Activated T-helper 17 cell treated with anti-CD3 and anti-CD28 coated beads, Interleukin-2, amount 50 U/mL, for 72 hours (primary cell): ENCODE measurements at regions not wholly inside any gene's neighbourhood (a gene's known extent, or its start where the extent isn't known, plus 50 kb on each side); places are given as distances from the start of the nearest gene placed in this dataset.

Experiments used
- ATAC-seq: fragments of 150-1000 bp; cut with Tn5 transposase; replicated peaks from 2 replicates; pipeline ENCODE4 v1.10.0; 2021; ENCODE audit warnings: mild to moderate bottlenecking, moderate library complexity
- H3K27ac Mint-ChIP-seq: one replicate; pipeline ENCODE4 v1.8.0; 2022; ENCODE audit warnings: mixed read lengths
- H3K27me3 Mint-ChIP-seq: one replicate; pipeline ENCODE4 v1.8.0; 2022; ENCODE audit warnings: mixed read lengths
- H3K36me3 Mint-ChIP-seq: one replicate; pipeline ENCODE4 v1.8.0; 2022; ENCODE audit warnings: low read depth, mild to moderate bottlenecking, mixed read lengths
- H3K4me1 Mint-ChIP-seq: one replicate; pipeline ENCODE4 v1.8.0; 2022; ENCODE audit warnings: mixed read lengths
- H3K4me3 Mint-ChIP-seq: one replicate; pipeline ENCODE4 v1.8.0; 2022; ENCODE audit warnings: mild to moderate bottlenecking, mixed read lengths
- H3K9me3 Mint-ChIP-seq: one replicate; pipeline ENCODE4 v1.8.0; 2022; ENCODE audit warnings: mixed read lengths

- Mint-ChIP-seq H3K36me3 (no peaks in the 10 kb centered on the region), H3K9me3 (no peaks in the 10 kb centered on the region), H3K27me3 (no peaks in the 10 kb centered on the region), H3K27ac (no peak overlapping the region), H3K4me3 (no peak overlapping the region), H3K4me1 (peaks cover 8% of the 10 kb centered on the region)
- no peak for ATAC-seq
These were observed 343.4 kb downstream of the CDC5L start for GRCh38 chr6:44730771-44731391.

GRCh38 chr6:44731485-44732095, 344.1 kb downstream of the CDC5L start:
- H3K4me3 Mint-ChIP-seq = no peak overlapping the region
- H3K36me3 Mint-ChIP-seq = no peaks in the 10 kb centered on the region
- peaks cover 8% of the 10 kb centered on the region for H3K4me1 Mint-ChIP-seq
- no peaks in the 10 kb centered on the region for H3K27me3 Mint-ChIP-seq
- no peak overlapping the region for H3K27ac Mint-ChIP-seq
- ATAC-seq = no peak
- H3K9me3 Mint-ChIP-seq = no peaks in the 10 kb centered on the region

- ATAC-seq = no peak
- H3K27ac Mint-ChIP-seq = no peak overlapping the region
- H3K27me3 Mint-ChIP-seq = no peaks in the 10 kb centered on the region
- peaks cover 8% of the 10 kb centered on the region for H3K4me1 Mint-ChIP-seq
- no peak overlapping the region for H3K4me3 Mint-ChIP-seq
- no peaks in the 10 kb centered on the region for H3K9me3 Mint-ChIP-seq
- no peaks in the 10 kb centered on the region for H3K36me3 Mint-ChIP-seq
These were observed 344.7 kb downstream of the CDC5L start for GRCh38 chr6:44732243-44732642.

GRCh38 chr6:44733126-44733525, 345.6 kb downstream of the CDC5L start:
- H3K9me3 Mint-ChIP-seq = no peaks in the 10 kb centered on the region
- no peak overlapping the region for H3K27ac Mint-ChIP-seq
- ATAC-seq = no peak
- peaks cover 8% of the 10 kb centered on the region for H3K4me1 Mint-ChIP-seq
- H3K27me3 Mint-ChIP-seq = no peaks in the 10 kb centered on the region
- no peak overlapping the region for H3K4me3 Mint-ChIP-seq
- no peaks in the 10 kb centered on the region for H3K36me3 Mint-ChIP-seq

- H3K9me3 Mint-ChIP-seq = no peaks in the 10 kb centered on the region
- no peak overlapping the region for H3K4me3 Mint-ChIP-seq
- H3K27me3 Mint-ChIP-seq = no peaks in the 10 kb centered on the region
- H3K4me1 Mint-ChIP-seq = peaks cover 8% of the 10 kb centered on the region
- no peak overlapping the region for H3K27ac Mint-ChIP-seq
- no peak for ATAC-seq
- H3K36me3 Mint-ChIP-seq = no peaks in the 10 kb centered on the region
These were observed 346.4 kb downstream of the CDC5L start for GRCh38 chr6:44733868-44734267.

GRCh38 chr6:44734886-44735629, 347.6 kb downstream of the CDC5L start:
- peak overlapping the region; percentile 78 for H3K27ac Mint-ChIP-seq
- peak; percentile 6 for ATAC-seq

GRCh38 chr6:44735630-44735963, 348.1 kb downstream of the CDC5L start:
- peaks cover 8% of the 10 kb centered on the region for H3K4me1 Mint-ChIP-seq
- peak overlapping the region; percentile 65 for H3K4me3 Mint-ChIP-seq
- no peaks in the 10 kb centered on the region for H3K36me3 Mint-ChIP-seq
- H3K27me3 Mint-ChIP-seq = no peaks in the 10 kb centered on the region
- peak; percentile 84 for ATAC-seq
- peak overlapping the region; percentile 78 for H3K27ac Mint-ChIP-seq
- H3K9me3 Mint-ChIP-seq = no peaks in the 10 kb centered on the region

More at GRCh38 chr6:44734886-44735629, 347.6 kb downstream of the CDC5L start:
- no peaks in the 10 kb centered on the region for H3K9me3 Mint-ChIP-seq
- no peaks in the 10 kb centered on the region for H3K36me3 Mint-ChIP-seq
- peak overlapping the region; percentile 65 for H3K4me3 Mint-ChIP-seq
- peaks cover 8% of the 10 kb centered on the region for H3K4me1 Mint-ChIP-seq
- H3K27me3 Mint-ChIP-seq = no peaks in the 10 kb centered on the region

- H3K27ac Mint-ChIP-seq = no peak overlapping the region
- ATAC-seq = no peak
- no peaks in the 10 kb centered on the region for H3K9me3 Mint-ChIP-seq
- H3K27me3 Mint-ChIP-seq = no peaks in the 10 kb centered on the region
- peaks cover 8% of the 10 kb centered on the region for H3K4me1 Mint-ChIP-seq
- H3K36me3 Mint-ChIP-seq = no peaks in the 10 kb centered on the region
- no peak overlapping the region for H3K4me3 Mint-ChIP-seq
These were observed 349.8 kb downstream of the CDC5L start for GRCh38 chr6:44737341-44737740.

- H3K4me1 Mint-ChIP-seq = peaks cover 8% of the 10 kb centered on the region
- no peak overlapping the region for H3K4me3 Mint-ChIP-seq
- no peaks in the 10 kb centered on the region for H3K9me3 Mint-ChIP-seq
These were observed 350.5 kb downstream of the CDC5L start for GRCh38 chr6:44737829-44738528.

GRCh38 chr6:44738601-44739146, 351.2 kb downstream of the CDC5L start:
- H3K4me1 Mint-ChIP-seq = peaks cover 8% of the 10 kb centered on the region
- H3K27me3 Mint-ChIP-seq = no peaks in the 10 kb centered on the region
- no peaks in the 10 kb centered on the region for H3K9me3 Mint-ChIP-seq
- H3K4me3 Mint-ChIP-seq = no peak overlapping the region
- ATAC-seq = no peak
- H3K36me3 Mint-ChIP-seq = no peaks in the 10 kb centered on the region
- H3K27ac Mint-ChIP-seq = no peak overlapping the region

More at GRCh38 chr6:44737829-44738528, 350.5 kb downstream of the CDC5L start:
- no peaks in the 10 kb centered on the region for H3K27me3 Mint-ChIP-seq
- H3K27ac Mint-ChIP-seq = no peak overlapping the region
- no peaks in the 10 kb centered on the region for H3K36me3 Mint-ChIP-seq
- no peak for ATAC-seq

GRCh38 chr6:44739181-44739580, 351.7 kb downstream of the CDC5L start:
- H3K27ac Mint-ChIP-seq = no peak overlapping the region
- H3K27me3 Mint-ChIP-seq = no peaks in the 10 kb centered on the region
- no peak overlapping the region for H3K4me3 Mint-ChIP-seq
- ATAC-seq = no peak
- H3K36me3 Mint-ChIP-seq = no peaks in the 10 kb centered on the region
- no peaks in the 10 kb centered on the region for H3K9me3 Mint-ChIP-seq
- peaks cover 8% of the 10 kb centered on the region for H3K4me1 Mint-ChIP-seq

- peak overlapping the region; percentile 28 for H3K27ac Mint-ChIP-seq
- no peak for ATAC-seq
- H3K27me3 Mint-ChIP-seq = peaks cover 3% of the 10 kb centered on the region
- H3K4me1 Mint-ChIP-seq = peaks cover under 1% of the 10 kb centered on the region
- no peaks in the 10 kb centered on the region for H3K36me3 Mint-ChIP-seq
- H3K4me3 Mint-ChIP-seq = no peak overlapping the region
- no peaks in the 10 kb centered on the region for H3K9me3 Mint-ChIP-seq
These were observed 353.1 kb downstream of the CDC5L start for GRCh38 chr6:44740566-44741120.

GRCh38 chr6:44742201-44742600, 354.7 kb downstream of the CDC5L start:
- Mint-ChIP-seq H3K36me3 (no peaks in the 10 kb centered on the region), H3K4me1 (no peaks in the 10 kb centered on the region)
- ATAC-seq = no peak

GRCh38 chr6:44742828-44743372, 355.4 kb downstream of the CDC5L start:
- no peak overlapping the region for H3K4me3 Mint-ChIP-seq
- ATAC-seq = no peak
- H3K36me3 Mint-ChIP-seq = no peaks in the 10 kb centered on the region
- H3K9me3 Mint-ChIP-seq = no peaks in the 10 kb centered on the region
- peaks cover 3% of the 10 kb centered on the region for H3K27me3 Mint-ChIP-seq
- no peaks in the 10 kb centered on the region for H3K4me1 Mint-ChIP-seq
- H3K27ac Mint-ChIP-seq = no peak overlapping the region

More at GRCh38 chr6:44742201-44742600, 354.7 kb downstream of the CDC5L start:
- Mint-ChIP-seq H3K27me3 (peaks cover 3% of the 10 kb centered on the region), H3K9me3 (no peaks in the 10 kb centered on the region), H3K4me3 (no peak overlapping the region), H3K27ac (no peak overlapping the region)
